GM12875 (cell line): ENCODE measurements at regions not wholly inside any gene's neighbourhood (a gene's known extent, or its start where the extent isn't known, plus 50 kb on each side); places are given as distances from the start of the nearest gene placed in this dataset.

Experiments used
- H3K4me3 ChIP-seq: one replicate; pipeline ENCODE4 v1.5.1; 2011; ENCODE audit warnings: low read depth, low read length, control low read depth
- TF ChIP-seq, protein P1 (sequence below): IDR thresholded peaks from 2 replicates; pipeline ENCODE4 v1.5.1; 2011; ENCODE audit warnings: low read depth, mild to moderate bottlenecking, control low read depth, inconsistent platforms, low read length, moderate library complexity, borderline replicate concordance; ENCODE audit not compliant: insufficient read depth

DNA sequence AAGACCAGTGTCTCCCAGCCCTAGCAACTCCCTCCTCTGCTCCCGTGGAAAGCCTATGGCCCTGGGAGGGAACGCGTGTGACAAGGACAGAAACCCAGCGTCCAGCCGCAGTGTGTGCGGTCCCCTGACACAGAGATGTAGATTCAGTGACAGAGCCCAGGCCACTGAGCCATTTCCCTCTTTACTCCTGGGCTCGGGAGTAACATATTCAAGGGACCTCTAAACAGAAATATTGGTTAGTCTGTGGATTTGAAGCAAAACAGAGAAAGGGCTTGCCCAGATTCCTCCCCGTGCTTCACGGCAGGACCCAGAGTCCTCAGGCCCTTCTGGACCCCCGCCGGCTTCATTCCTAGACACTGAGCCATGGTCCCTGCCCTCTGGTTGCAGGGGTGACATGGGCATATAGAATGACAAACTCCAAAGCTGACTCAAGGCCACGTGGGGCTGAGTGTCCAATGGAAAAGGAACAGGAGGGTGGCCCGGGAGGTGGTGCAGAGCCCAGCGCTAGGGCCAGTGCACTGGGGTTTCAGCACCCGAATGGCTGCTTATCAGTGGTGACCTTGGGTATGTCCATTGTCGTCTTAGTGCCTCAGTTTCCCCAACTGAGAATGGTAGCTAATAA lies 248.2 kb downstream of the QKI start:
- no peak overlapping the region for H3K4me3 ChIP-seq
- TF ChIP-seq, protein P1, sequence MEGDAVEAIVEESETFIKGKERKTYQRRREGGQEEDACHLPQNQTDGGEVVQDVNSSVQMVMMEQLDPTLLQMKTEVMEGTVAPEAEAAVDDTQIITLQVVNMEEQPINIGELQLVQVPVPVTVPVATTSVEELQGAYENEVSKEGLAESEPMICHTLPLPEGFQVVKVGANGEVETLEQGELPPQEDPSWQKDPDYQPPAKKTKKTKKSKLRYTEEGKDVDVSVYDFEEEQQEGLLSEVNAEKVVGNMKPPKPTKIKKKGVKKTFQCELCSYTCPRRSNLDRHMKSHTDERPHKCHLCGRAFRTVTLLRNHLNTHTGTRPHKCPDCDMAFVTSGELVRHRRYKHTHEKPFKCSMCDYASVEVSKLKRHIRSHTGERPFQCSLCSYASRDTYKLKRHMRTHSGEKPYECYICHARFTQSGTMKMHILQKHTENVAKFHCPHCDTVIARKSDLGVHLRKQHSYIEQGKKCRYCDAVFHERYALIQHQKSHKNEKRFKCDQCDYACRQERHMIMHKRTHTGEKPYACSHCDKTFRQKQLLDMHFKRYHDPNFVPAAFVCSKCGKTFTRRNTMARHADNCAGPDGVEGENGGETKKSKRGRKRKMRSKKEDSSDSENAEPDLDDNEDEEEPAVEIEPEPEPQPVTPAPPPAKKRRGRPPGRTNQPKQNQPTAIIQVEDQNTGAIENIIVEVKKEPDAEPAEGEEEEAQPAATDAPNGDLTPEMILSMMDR: no peak

DNA sequence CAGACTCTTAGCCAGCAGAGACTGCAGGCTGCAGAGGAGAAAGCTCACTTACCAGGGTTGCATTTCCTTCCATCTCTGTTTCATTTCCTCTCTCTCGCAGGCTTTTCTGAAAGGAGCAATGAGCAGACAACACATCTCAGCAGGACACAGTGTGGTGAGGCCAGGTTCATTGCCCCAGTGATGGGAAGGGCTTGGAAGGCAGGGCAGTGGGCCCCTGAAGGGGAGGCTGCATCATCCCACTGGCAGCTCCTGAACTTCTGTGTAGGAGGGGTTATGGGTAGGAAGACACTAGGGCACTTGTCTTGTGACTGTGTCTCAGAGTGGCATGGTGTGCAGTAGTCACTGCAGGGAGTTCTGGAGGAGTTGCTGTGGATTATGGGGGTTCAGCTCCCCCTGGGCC lies 246.8 kb downstream of the QKI start:
- TF ChIP-seq, protein P1: no peak
- no peak overlapping the region for H3K4me3 ChIP-seq

DNA sequence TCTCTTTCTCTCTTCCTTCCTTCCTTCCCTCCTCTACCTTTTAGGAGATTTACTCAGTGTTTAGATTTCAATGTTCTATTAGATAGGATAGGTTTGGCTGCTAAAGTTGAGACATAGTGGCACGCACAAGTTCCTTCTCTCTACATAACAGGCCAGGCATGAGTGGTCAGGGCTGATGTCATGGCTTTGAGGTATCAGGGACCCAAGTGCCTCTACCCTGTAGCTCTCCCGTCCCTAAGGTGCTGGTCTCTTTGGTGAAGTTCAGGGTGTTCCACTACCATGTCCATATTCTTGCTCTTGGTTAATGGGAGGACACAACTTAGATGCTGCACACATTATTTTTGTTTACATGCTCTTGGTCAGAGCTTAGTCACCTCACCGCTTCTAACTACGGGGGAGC lies 245.3 kb downstream of the QKI start:
- TF ChIP-seq, protein P1: no peak

DNA sequence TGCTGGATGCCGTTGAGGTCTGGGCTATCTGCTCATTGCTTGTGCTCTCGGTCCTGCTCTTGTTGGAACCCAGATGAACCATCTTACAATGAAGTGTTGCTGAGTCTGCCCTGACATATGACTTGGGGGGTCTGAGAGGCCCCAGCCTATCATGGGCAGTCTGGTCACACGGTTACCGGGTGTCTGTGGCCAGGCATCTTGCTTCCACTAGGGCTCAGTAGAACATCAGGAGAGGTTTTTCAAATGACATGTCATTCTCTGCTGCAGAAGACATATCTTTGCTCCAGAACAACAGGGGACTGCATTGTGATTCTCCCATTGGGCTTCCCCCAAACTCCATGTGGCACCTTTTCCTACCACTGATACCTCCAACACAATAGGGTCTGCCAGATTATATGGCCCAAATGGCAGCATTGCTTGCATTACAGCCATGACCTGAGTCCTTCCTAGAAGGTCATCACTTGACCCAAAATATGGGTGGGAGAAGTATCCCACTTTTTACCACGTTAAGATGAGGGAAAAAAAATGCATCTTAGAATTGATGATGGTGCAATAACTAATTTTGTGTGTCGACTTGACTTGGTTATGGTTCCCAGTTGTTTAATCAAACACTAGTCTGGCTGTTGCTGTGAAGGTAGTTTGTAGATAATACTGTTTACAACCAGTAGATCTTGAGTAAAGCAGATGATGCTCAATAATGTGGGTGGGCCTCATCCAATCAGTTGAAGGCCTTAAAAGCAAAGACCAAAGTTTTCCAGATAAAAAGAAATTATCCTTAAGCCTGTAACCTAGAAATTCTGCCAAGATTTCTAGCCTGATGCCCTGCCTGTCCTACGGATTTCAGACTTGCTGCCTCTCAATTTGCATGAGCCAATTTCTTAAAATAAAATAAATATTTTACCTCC lies 241.0 kb downstream of the QKI start:
- H3K4me3 ChIP-seq: no peak overlapping the region
- TF ChIP-seq, protein P1: peak; percentile 23; the same call in 1 of the 2 replicates

More for the DNA sequence above, 245.3 kb downstream of the QKI start:
- no peak overlapping the region for H3K4me3 ChIP-seq

DNA sequence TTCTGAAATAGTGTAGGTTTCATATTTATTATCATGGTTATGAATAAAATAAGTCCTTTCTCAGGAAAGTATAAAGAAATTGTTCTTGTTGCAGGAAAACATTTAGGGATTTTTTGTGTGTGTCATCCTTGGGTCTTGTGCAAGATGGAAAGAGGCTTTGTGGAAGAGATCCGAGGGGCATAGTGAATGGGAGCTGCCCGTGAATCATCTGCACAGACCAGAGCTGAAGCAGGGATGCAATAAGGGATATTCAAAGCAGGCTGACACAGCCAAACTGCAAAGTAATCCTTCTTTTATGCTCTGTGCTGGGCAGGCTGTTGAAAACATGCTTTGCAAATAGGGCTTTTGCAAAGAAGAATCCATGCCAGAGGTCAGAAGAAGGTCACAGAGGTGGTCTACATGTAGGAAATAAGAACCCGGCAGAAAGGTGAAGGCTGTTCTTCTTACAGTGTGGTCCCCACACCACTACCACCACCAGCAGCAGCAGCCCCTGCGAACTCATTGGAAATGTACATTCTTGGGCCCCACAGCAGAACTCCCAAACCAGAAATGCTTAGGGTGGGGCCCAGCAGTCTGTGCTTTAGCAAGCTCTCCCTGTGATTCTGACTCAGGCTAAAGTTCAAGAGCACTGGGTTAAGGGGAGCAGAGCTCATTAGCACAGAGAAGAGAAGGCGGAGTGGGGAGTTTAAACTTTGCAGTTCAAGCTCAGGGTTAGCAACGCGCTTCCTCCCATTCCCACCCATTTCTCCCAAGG lies 237.6 kb downstream of the QKI start:
- TF ChIP-seq, protein P1: no peak
- no peak overlapping the region for H3K4me3 ChIP-seq

DNA sequence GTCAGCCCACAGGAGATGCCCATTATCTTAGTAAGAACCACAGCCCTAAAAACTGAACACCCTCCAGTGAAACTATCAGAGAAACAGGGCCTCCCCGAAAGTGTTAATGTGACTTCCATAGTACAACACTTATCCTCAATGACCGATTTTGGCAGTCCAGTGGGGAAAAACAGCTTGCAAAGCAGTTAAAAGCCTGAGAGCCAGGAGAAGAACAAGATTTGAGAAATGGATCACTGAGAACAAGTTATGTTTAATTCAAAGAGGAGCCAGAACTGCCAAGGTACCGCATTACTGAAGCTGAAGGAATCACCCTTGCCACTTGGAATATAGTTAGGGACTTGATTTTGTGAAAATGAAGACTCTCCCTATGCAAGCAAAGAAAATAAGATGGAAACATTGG lies 236.9 kb downstream of the QKI start:
- TF ChIP-seq, protein P1: no peak

DNA sequence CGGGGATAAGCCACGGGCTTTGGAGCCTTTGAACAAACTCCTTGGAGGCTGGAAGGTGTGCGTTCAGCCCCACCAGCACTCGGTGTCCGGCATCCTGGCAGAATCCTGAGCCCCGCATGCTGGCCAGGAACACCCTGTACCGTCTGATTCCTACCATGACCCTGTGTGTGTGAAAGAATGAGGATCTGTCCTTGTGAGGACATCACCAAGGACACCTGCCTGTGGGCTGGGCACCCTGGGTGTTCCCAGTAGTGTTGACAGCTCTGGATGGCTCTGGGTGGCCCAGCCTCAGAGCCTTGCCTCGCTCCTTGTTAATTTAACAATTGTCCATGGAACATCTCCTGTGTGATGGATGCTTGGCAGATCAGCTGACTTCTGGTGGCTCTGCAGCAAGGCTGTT lies 234.3 kb downstream of the QKI start:
- TF ChIP-seq, protein P1: no peak
- no peak overlapping the region for H3K4me3 ChIP-seq

More for the DNA sequence above, 236.9 kb downstream of the QKI start:
- H3K4me3 ChIP-seq: no peak overlapping the region
